Esophagus squamous epithelium (tissue), 5 donors: ENCODE measurements at regions not wholly inside any gene's neighbourhood (a gene's known extent, or its start where the extent isn't known, plus 50 kb on each side); places are given as distances from the start of the nearest gene placed in this dataset.

Experiments used
- DNase-seq: peaks from one replicate; lab custom pipeline; 2025; lab: John Stamatoyannopoulos, UW
- H3K27ac ChIP-seq, 4 donors: fragments of 200-600 bp; sonication (generic); one replicate each; pipeline ENCODE4 v1.5.1; 2016 to 2019; ENCODE audit warnings: mild to moderate bottlenecking in 1 of 4
- H3K27me3 ChIP-seq, 4 donors: fragments of 200-600 bp; sonication (generic); 1 replicate in 3 of 4; 2 replicates in 1 of 4; pipeline versions ENCODE4 v1.5.1 to v1.6.0; 2017 to 2021; ENCODE audit warnings: antibody characterized with exemption in 1 of 4
- H3K36me3 ChIP-seq, 3 donors: fragments of 200-600 bp; sonication (generic); one replicate each; pipeline ENCODE4 v1.5.1; 2016 to 2019
- H3K4me1 ChIP-seq, 3 donors: fragments of 200-600 bp; sonication (generic); one replicate each; pipeline ENCODE4 v1.5.1; 2017 to 2019
- H3K4me3 ChIP-seq, 4 donors: fragments of 200-600 bp; sonication (generic); 1 replicate in 3 of 4; 2 replicates in 1 of 4; pipeline ENCODE4 v1.5.1; 2016 to 2019; ENCODE audit warnings: mild to moderate bottlenecking in 2 of 4, moderate library complexity in 1 of 4
- H3K9me3 ChIP-seq, 3 donors: fragments of 200-600 bp; sonication (generic); one replicate each; pipeline ENCODE4 v1.5.1; 2016 to 2019
- POLR2A ChIP-seq, 4 donors: fragments of 450-650 bp; IDR thresholded peaks; one replicate each; pipeline ENCODE4 v1.6.1; 2017; ENCODE audit warnings: antibody characterized with exemption in 4 of 4, mild to moderate bottlenecking in 4 of 4, moderate library complexity in 3 of 4
- WGBS, 2 donors: methylation state at CpG; one replicate each; pipeline ENCODE4 v1.1.5; 2018; 5-methylcytosine and 5-hydroxymethylcytosine counted together
- intact Hi-C: fragments of 100-400 bp; cut with DNase I; formaldehyde crosslinking; loops from one replicate; pipeline ENCODE4 v1.15.0; 2022
- TF ChIP-seq, protein P1 (sequence below), 6 experiments: fragments of 450-650 bp in 4 of 6; fragments of 200-600 bp in 2 of 6; sonication (generic) in 2 of 6; IDR thresholded peaks; one replicate each; pipeline ENCODE4 v1.5.1; 2016 to 2019; ENCODE audit warnings: antibody characterized with exemption in 6 of 6, mild to moderate bottlenecking in 4 of 6, moderate library complexity in 4 of 6
- donor health status: DM: yes; HTN: yes; CAD: no.

DNA sequence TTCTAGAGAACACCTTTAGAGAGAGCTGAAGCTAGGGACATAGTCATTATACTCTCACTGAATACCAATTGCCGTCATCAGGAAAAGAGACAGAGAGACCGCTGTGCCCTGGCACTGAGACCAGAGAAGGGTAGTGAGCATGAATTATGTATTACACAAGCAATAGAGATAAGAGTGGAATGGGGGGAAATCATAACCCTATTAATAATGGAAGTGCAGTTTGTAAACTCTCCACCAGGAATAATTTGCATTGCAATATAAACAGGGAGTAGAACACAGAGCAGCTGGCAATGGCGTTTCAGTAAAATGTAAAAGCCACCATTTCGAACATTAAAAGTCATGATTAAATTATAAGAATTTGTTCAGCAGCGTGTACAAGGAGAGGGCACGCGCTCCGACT, 244.5 kb downstream of the MAFB start:
- no peak for TF ChIP-seq POLR2A (IDR thresholded peaks at IDR 0.05)
- TF ChIP-seq, protein P1, sequence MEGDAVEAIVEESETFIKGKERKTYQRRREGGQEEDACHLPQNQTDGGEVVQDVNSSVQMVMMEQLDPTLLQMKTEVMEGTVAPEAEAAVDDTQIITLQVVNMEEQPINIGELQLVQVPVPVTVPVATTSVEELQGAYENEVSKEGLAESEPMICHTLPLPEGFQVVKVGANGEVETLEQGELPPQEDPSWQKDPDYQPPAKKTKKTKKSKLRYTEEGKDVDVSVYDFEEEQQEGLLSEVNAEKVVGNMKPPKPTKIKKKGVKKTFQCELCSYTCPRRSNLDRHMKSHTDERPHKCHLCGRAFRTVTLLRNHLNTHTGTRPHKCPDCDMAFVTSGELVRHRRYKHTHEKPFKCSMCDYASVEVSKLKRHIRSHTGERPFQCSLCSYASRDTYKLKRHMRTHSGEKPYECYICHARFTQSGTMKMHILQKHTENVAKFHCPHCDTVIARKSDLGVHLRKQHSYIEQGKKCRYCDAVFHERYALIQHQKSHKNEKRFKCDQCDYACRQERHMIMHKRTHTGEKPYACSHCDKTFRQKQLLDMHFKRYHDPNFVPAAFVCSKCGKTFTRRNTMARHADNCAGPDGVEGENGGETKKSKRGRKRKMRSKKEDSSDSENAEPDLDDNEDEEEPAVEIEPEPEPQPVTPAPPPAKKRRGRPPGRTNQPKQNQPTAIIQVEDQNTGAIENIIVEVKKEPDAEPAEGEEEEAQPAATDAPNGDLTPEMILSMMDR (IDR thresholded peaks at IDR 0.05): no peak
- intact Hi-C loops: no loop called here
- Histone ChIP-seq H3K36me3 (no peaks in the 10 kb centered on the region), H3K4me3 (no peak overlapping the region), H3K27me3 (no peaks in the 10 kb centered on the region), H3K9me3 (no peaks in the 10 kb centered on the region), H3K4me1 (peaks cover 0 to 13% (median 0%) of the 10 kb centered on the region in 3 donors), H3K27ac (no peak overlapping the region)
- WGBS, 2 donors: 90 to 92% methylated on average over 8 of the region's 8 CpGs
- no peak for DNase-seq

DNA sequence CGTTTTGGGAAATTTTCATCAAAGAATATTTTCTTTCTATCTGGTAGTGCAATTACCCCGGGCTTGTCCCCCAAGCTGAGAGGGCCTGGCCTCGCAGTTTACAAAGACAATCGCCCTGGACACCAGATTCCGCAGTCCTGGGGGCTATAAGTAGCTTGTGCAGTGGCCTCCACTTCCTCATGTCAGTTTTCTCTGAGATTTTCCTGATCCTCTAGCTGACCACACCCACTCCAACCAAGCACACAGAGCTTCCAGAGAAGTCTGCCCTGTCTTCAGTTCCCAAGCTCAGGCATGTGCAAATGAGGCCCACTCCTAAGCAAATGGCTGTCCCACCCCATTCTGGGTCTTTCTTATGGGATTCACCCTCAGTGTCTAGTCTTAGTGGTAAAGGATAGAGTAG, 245.3 kb downstream of the MAFB start:
- DNase-seq: no peak
- no peak overlapping the region for H3K27ac ChIP-seq
- H3K9me3 ChIP-seq: no peaks in the 10 kb centered on the region
- H3K27me3 ChIP-seq: no peaks in the 10 kb centered on the region
- no peak overlapping the region for H3K4me3 ChIP-seq
- H3K4me1 ChIP-seq: peaks cover 0 to 13% (median 0%) of the 10 kb centered on the region in 3 donors
- 80 to 83% methylated on average over 5 of the region's 5 CpGs for WGBS, 2 donors
- H3K36me3 ChIP-seq: no peaks in the 10 kb centered on the region
- intact Hi-C loops: no loop called here
- TF ChIP-seq, protein P1 (IDR thresholded peaks at IDR 0.05): no peak
- TF ChIP-seq POLR2A (IDR thresholded peaks at IDR 0.05): no peak

DNA sequence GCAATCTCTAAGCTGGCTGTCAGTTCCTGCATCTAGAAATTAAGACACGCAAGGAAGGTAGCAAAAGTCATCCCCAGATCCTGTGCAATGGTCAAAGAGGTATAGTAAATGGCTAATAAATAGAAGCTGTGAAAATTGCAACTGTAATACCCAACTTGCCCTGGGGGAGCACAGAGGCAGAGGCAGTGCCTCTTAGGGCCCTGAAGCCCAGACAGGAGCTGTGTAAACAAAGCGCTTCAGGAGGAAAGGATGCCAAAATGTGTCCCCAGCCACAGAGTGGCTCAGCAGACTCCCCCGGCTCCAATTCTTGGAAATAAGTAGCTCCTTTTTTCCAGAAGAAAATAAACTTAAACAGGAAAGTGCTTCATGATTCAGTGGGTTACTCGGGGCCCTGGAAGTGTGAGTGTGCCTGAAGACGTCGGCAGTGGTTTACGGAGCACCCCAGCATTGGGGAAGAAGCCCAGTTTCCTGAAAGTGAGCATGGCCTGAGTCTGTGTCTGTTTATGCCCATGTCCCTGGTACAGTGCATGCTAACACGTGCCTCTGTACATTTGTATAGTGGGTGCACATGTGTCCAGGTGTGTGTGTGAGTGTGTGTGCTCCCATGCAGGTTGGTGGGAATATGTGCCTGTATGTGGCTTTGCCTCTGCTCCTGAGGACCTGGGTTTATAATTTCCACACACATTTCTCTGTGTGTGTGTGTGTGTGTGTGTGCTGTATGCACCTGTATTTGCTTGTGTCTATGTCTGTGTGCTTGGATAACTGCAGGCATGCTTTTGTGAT, 246.7 kb downstream of the MAFB start:
- WGBS, 2 donors: 48 to 53% methylated on average over 8 of the region's 8 CpGs
- Histone ChIP-seq H3K4me3 (no peak overlapping the region), H3K36me3 (no peaks in the 10 kb centered on the region), H3K27ac (no peak overlapping the region), H3K4me1 (peaks cover 0 to 13% (median 0%) of the 10 kb centered on the region in 3 donors), H3K27me3 (no peaks in the 10 kb centered on the region), H3K9me3 (no peaks in the 10 kb centered on the region)
- TF ChIP-seq, protein P1 (IDR thresholded peaks at IDR 0.05): peak in 1 of 6 experiments; percentile 33
- TF ChIP-seq POLR2A (IDR thresholded peaks at IDR 0.05): no peak
- DNase-seq: no peak
- intact Hi-C loops: no loop called here

DNA sequence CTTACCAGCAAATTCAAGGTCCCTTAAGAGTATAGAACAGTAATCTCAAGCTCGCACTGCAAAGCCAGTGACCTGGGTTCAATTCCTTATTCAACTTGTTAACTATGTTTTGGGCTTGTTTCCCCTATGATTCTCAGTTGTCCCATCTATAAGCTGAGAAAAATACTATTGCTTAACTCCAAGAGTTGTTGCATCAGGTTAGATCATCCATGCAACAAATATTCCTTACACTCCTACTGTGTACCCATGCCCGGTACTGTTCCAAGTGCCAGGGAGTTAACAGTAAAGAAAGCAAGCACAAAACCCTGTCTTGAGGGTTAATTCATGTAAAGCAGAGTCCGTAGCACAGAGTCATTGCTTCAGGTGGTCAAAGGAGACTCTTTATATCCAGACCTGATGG, 247.3 kb downstream of the MAFB start:
- Histone ChIP-seq H3K4me1 (peaks cover 0 to 13% (median 0%) of the 10 kb centered on the region in 3 donors), H3K4me3 (no peak overlapping the region), H3K36me3 (no peaks in the 10 kb centered on the region), H3K27me3 (no peaks in the 10 kb centered on the region), H3K9me3 (no peaks in the 10 kb centered on the region), H3K27ac (no peak overlapping the region)
- no peak for TF ChIP-seq POLR2A (IDR thresholded peaks at IDR 0.05)
- TF ChIP-seq, protein P1 (IDR thresholded peaks at IDR 0.05): no peak
- 77 to 81% methylated on average over 3 of the region's 3 CpGs for WGBS, 2 donors
- no peak for DNase-seq
- intact Hi-C loops: no loop called here

DNA sequence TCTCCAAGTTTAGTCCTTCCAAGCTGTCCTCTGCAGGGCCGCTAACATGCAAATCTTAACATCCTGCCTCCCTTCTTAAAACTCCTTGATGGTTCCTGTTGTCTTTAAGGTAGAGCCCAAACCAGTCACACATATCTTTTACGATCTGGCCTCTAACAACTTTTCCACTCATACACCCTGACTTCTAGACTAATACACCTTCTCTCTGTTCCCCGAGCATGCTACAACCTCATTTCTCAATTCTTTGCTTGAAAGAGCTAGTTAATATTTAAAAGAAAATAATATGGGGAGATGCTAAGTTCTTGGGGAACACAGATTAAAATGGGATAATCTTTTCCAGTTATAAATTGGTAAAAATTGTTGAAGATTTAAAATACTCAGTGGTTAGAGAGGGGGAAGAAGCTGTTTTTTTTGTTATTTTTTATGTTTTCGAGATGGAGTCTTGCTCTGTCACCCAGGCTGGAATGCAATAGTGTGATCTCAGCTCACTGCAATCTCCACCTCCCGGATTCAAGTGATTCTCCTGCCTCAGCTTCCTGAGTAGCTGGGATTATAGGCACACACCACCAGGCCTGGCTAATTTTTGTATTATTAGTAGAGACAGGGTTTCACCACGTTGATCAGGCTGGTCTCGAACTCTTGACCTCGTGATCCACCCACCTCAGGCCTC, 250.7 kb downstream of the MAFB start:
- Histone ChIP-seq H3K4me1 (peaks cover 0 to 7% (median 0%) of the 10 kb centered on the region in 3 donors), H3K9me3 (no peaks in the 10 kb centered on the region), H3K36me3 (no peaks in the 10 kb centered on the region), H3K27ac (no peak overlapping the region), H3K27me3 (no peaks in the 10 kb centered on the region), H3K4me3 (no peak overlapping the region)
- 80 to 85% methylated on average over 8 of the region's 8 CpGs for WGBS, 2 donors
- no peak for TF ChIP-seq POLR2A (IDR thresholded peaks at IDR 0.05)
- TF ChIP-seq, protein P1 (IDR thresholded peaks at IDR 0.05): no peak
- intact Hi-C loops: no loop called here
- DNase-seq: no peak
